HEK293T (cell line): ENCODE measurements at regions not wholly inside any gene's neighbourhood (a gene's known extent, or its start where the extent isn't known, plus 50 kb on each side); places are given as distances from the start of the nearest gene placed in this dataset.

ENCODE experiments used
- BHLHE40 ChIP-seq: fragments of 450-650 bp; IDR thresholded peaks from 2 replicates; pipeline ENCODE4 v1.6.1; 2016; ENCODE audit warnings: mild to moderate bottlenecking, moderate library complexity, borderline replicate concordance
- CTBP1 ChIP-seq: fragments of 450-650 bp; IDR thresholded peaks from 2 replicates; pipeline ENCODE4 v1.6.1; 2016; ENCODE audit warnings: borderline replicate concordance
- ELF4 ChIP-seq: fragments of 450-650 bp; IDR thresholded peaks from 2 replicates; pipeline ENCODE4 v1.6.1; 2017; ENCODE audit warnings: antibody characterized with exemption
- FOXA1 ChIP-seq: fragments of 450-650 bp; IDR thresholded peaks from 2 replicates; pipeline ENCODE4 v1.6.1; 2016; ENCODE audit warnings: mild to moderate bottlenecking
- FOXM1 ChIP-seq: fragments of 450-650 bp; IDR thresholded peaks from 2 replicates; pipeline ENCODE4 v1.6.1; 2017; ENCODE audit warnings: mild to moderate bottlenecking, borderline replicate concordance
- L3MBTL2 ChIP-seq: fragments of 450-650 bp; conservative IDR thresholded peaks from 2 replicates; pipeline ENCODE4 v1.6.1; 2016; ENCODE audit warnings: mild to moderate bottlenecking
- LEF1 ChIP-seq: fragments of 450-650 bp; IDR thresholded peaks from 2 replicates; pipeline ENCODE4 v1.6.1; 2017; ENCODE audit warnings: mild to moderate bottlenecking, borderline replicate concordance
- NFRKB ChIP-seq: fragments of 450-650 bp; IDR thresholded peaks from 2 replicates; pipeline ENCODE4 v1.6.1; 2016; ENCODE audit warnings: mild to moderate bottlenecking, moderate library complexity
- SP1 ChIP-seq: fragments of 450-650 bp; IDR thresholded peaks from 2 replicates; pipeline ENCODE4 v1.6.1; 2017
- SUZ12 ChIP-seq: fragments of 450-650 bp; IDR thresholded peaks from 2 replicates; pipeline ENCODE4 v1.6.1; 2016; ENCODE audit warnings: mild to moderate bottlenecking
- TARDBP ChIP-seq: fragments of 450-650 bp; IDR thresholded peaks from 2 replicates; pipeline ENCODE4 v1.6.1; 2016
- ZNF384 ChIP-seq: fragments of 450-650 bp; IDR thresholded peaks from 2 replicates; pipeline ENCODE4 v1.6.1; 2016
- TF ChIP-seq, protein P1 (sequence below): fragments of 450-650 bp; IDR thresholded peaks from 2 replicates; pipeline ENCODE4 v1.6.1; 2016

DNA sequence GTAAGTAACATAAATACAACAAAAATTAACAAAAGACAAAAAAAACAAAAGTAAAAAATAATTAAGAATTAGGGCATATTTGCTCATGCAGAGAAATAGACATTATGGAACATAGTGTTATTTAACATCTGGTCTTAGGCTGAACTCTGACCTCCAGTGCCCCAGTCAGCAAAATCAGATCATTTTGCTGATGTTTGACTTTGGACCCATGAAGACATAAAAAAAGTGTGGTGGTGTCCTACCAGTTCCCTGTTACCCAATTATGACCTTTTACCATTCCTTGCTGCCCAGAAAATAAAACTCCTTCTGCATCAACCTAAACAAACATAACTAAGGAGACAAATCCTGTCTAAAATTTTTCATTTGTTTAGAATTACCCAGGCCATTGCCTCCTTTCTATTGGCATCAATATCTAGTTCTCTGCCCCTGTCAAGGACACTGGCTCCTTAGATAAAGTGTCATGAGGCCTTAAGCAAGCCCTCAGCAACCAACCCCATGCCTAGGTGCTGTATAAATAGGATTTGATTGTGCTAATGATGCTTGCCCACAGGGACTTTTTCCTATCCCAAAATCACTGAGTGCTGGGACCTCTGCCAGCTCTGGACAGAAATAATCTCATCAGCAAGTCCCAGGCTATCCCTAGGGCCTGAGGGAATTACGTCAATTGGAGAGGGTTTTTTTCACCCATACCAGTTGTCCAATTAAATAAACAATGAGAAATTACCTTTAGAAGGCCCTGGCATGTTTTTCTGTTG, 334.5 kb upstream of the UMPS start:
- no peak for TF ChIP-seq FOXM1
- no peak for TF ChIP-seq L3MBTL2
- no peak for TF ChIP-seq TARDBP
- no peak for TF ChIP-seq BHLHE40
- no peak for TF ChIP-seq NFRKB
- TF ChIP-seq SP1, result no peak
- TF ChIP-seq FOXA1, result no peak
- TF ChIP-seq ELF4, result no peak
- no peak for TF ChIP-seq ZNF384
- no peak for TF ChIP-seq LEF1
- no peak for TF ChIP-seq SUZ12
- TF ChIP-seq CTBP1, result no peak
- TF ChIP-seq, protein P1, sequence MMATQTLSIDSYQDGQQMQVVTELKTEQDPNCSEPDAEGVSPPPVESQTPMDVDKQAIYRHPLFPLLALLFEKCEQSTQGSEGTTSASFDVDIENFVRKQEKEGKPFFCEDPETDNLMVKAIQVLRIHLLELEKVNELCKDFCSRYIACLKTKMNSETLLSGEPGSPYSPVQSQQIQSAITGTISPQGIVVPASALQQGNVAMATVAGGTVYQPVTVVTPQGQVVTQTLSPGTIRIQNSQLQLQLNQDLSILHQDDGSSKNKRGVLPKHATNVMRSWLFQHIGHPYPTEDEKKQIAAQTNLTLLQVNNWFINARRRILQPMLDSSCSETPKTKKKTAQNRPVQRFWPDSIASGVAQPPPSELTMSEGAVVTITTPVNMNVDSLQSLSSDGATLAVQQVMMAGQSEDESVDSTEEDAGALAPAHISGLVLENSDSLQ, result no peak
